Smooth muscle cell (in vitro differentiated cells): ENCODE measurements at regions not wholly inside any gene's neighbourhood (a gene's known extent, or its start where the extent isn't known, plus 50 kb on each side); places are given as distances from the start of the nearest gene placed in this dataset.

ENCODE experiments used
- DNase-seq: peaks from one replicate; lab custom pipeline; 2025; ENCODE audit not compliant: unreplicated experiment; lab: John Stamatoyannopoulos, UW
- H2AFZ ChIP-seq: fragments of 200-600 bp; sonication (generic); 2 replicates; pipeline ENCODE4 v1.6.0; 2016; ENCODE audit warnings: antibody characterized with exemption, low read depth, mild to moderate bottlenecking
- H3F3A ChIP-seq: fragments of 200-600 bp; sonication (generic); 2 replicates; pipeline ENCODE4 v1.6.0; 2017; ENCODE audit warnings: antibody characterized with exemption, low read depth
- H3K27ac ChIP-seq: fragments of 200-600 bp; sonication (generic); 2 replicates; pipeline ENCODE4 v1.5.1; 2016; ENCODE audit warnings: low read depth, mild to moderate bottlenecking
- H3K27me3 ChIP-seq: fragments of 200-600 bp; sonication (generic); 2 replicates; pipeline ENCODE4 v1.6.1; 2016; ENCODE audit warnings: low read depth, mild to moderate bottlenecking
- H3K36me3 ChIP-seq: fragments of 200-600 bp; sonication (generic); 2 replicates; pipeline ENCODE4 v1.5.1; 2016; ENCODE audit warnings: low read depth
- H3K4me1 ChIP-seq: fragments of 200-600 bp; sonication (generic); 2 replicates; pipeline ENCODE4 v1.5.1; 2016; ENCODE audit warnings: low read depth
- H3K4me2 ChIP-seq: fragments of 200-600 bp; sonication (generic); 2 replicates; pipeline ENCODE4 v1.6.0; 2016; ENCODE audit warnings: mild to moderate bottlenecking
- H3K4me3 ChIP-seq: fragments of 200-600 bp; sonication (generic); 2 replicates; pipeline ENCODE4 v1.5.1; 2016; ENCODE audit warnings: mild to moderate bottlenecking
- H3K79me2 ChIP-seq: fragments of 200-600 bp; sonication (generic); 2 replicates; pipeline ENCODE4 v1.6.0; 2016; ENCODE audit warnings: low read depth, mild to moderate bottlenecking
- H3K9ac ChIP-seq: fragments of 200-600 bp; sonication (generic); 2 replicates; pipeline ENCODE4 v1.6.0; 2016; ENCODE audit warnings: low read depth
- H3K9me3 ChIP-seq: fragments of 200-600 bp; sonication (generic); replicated peaks from 2 replicates; pipeline ENCODE4 v1.5.1; 2016; ENCODE audit warnings: low read depth
- H4K20me1 ChIP-seq: fragments of 200-600 bp; sonication (generic); 2 replicates; pipeline ENCODE4 v1.6.0; 2016; ENCODE audit warnings: low read depth
- WGBS: methylation state at CpG from one replicate; pipeline ENCODE4 v1.1.7; 2016; ENCODE audit warnings: low lambda C conversion rate; 5-methylcytosine and 5-hydroxymethylcytosine counted together
- TF ChIP-seq, protein P1 (sequence below): fragments of 200-600 bp; sonication (generic); IDR thresholded peaks from 2 replicates; pipeline ENCODE4 v1.5.1; 2017; ENCODE audit warnings: borderline replicate concordance, mild to moderate bottlenecking, antibody characterized with exemption; ENCODE audit not compliant: insufficient read depth, poor library complexity, severe bottlenecking

DNA sequence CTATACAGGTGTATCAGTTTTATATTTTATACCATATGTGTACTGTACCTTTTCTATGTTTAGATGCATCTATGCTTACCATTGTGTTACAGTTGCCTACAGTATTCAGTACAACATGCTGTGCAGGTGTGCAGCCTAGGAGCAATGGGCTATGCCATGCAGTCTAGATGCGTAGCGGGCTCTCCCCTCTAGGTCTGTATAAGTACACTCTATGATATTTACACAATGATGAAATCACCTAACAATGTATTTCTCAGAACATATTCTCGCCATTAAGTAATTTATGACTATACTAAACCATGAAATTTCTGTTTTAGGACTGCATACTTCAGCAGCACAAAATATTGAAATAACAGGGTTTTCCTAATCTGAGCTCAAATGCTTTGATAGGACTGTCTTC lies 179.6 kb downstream of the RFC3 start:
- H3K4me3 ChIP-seq = no peak overlapping the region
- H3K27me3 ChIP-seq = no peaks in the 10 kb centered on the region
- no peak overlapping the region for H3K9ac ChIP-seq
- H2AFZ ChIP-seq = no peak overlapping the region
- TF ChIP-seq, protein P1, sequence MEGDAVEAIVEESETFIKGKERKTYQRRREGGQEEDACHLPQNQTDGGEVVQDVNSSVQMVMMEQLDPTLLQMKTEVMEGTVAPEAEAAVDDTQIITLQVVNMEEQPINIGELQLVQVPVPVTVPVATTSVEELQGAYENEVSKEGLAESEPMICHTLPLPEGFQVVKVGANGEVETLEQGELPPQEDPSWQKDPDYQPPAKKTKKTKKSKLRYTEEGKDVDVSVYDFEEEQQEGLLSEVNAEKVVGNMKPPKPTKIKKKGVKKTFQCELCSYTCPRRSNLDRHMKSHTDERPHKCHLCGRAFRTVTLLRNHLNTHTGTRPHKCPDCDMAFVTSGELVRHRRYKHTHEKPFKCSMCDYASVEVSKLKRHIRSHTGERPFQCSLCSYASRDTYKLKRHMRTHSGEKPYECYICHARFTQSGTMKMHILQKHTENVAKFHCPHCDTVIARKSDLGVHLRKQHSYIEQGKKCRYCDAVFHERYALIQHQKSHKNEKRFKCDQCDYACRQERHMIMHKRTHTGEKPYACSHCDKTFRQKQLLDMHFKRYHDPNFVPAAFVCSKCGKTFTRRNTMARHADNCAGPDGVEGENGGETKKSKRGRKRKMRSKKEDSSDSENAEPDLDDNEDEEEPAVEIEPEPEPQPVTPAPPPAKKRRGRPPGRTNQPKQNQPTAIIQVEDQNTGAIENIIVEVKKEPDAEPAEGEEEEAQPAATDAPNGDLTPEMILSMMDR = no peak
- no peaks in the 10 kb centered on the region for H3K4me1 ChIP-seq
- H3K4me2 ChIP-seq = no peak overlapping the region
- no peaks in the 10 kb centered on the region for H3F3A ChIP-seq
- no peaks in the 10 kb centered on the region for H4K20me1 ChIP-seq
- no peaks in the 10 kb centered on the region for H3K9me3 ChIP-seq
- 94% methylated on average over 3 of the region's 3 CpGs for WGBS
- no peak for DNase-seq
- H3K27ac ChIP-seq = no peak overlapping the region
- no peaks in the 10 kb centered on the region for H3K79me2 ChIP-seq
- no peaks in the 10 kb centered on the region for H3K36me3 ChIP-seq

DNA sequence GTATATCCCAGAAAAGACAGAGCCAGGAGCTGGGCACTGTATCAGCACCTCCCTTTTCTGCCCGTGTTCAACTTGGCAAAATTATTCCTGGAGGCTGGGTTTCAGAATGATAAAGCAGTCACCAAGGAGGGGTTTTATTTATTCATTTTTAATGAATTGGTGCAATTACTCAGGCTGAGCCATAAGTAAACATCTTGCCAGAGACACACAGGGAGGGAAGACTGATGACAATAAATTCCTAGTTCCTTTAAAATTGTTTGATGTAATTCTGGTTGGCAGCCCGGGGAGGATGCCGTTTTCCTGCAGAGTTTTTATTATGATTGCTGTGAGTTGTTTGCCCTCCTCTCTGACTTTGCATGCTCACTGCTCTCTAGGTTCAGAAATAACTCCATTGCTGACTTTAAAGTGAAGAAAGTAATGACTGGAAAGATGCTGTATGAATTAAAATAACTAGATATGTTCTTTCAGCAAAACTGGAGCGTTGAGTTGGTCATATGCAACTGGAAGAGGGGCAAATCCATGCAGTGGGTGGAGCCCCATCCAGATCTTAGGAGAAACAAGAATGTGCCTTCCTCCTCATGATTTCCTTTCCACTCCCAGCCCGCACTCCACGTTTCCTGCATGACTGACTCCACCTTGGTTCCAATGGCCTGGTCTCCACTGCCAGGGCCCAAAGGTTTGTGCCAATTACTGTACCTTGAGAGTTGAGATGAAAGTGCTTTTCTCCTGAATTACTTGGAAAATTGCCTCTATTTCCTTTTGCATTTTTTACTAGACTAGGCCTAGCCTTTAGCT lies 182.1 kb downstream of the RFC3 start:
- WGBS = 82% methylated on average over 6 of the region's 6 CpGs

DNA sequence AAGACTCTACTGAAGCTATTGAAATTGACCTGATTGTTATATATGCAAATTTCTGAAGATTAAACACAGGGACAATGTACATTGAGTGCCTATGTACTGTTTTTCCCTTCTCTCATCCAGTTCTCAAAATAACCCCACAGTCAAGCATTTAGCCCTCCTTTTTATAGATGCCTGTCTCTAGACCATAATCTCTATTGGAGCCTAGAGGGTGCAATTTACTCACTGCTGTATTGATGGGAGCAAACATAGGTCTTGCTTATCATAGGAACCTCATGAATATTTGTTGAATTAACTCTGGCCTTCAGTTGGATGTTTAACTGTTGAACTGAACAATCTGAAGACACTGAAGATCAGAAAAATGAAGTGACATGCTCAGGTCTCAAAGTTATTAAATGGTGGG lies 183.0 kb downstream of the RFC3 start:
- no peaks in the 10 kb centered on the region for H4K20me1 ChIP-seq
- no peak overlapping the region for H3K9ac ChIP-seq
- TF ChIP-seq, protein P1 = no peak
- no peaks in the 10 kb centered on the region for H3K9me3 ChIP-seq
- no peaks in the 10 kb centered on the region for H3K4me1 ChIP-seq
- DNase-seq = no peak
- H3K36me3 ChIP-seq = no peaks in the 10 kb centered on the region
- H3K27ac ChIP-seq = no peak overlapping the region
- H3K4me2 ChIP-seq = no peak overlapping the region
- no peaks in the 10 kb centered on the region for H3K27me3 ChIP-seq
- H3K4me3 ChIP-seq = no peak overlapping the region
- no peaks in the 10 kb centered on the region for H3F3A ChIP-seq
- H2AFZ ChIP-seq = no peak overlapping the region
- no peaks in the 10 kb centered on the region for H3K79me2 ChIP-seq

More for the DNA sequence above, 182.1 kb downstream of the RFC3 start:
- H3K27me3 ChIP-seq = no peaks in the 10 kb centered on the region
- no peaks in the 10 kb centered on the region for H3K36me3 ChIP-seq
- no peaks in the 10 kb centered on the region for H3K79me2 ChIP-seq
- H3K4me1 ChIP-seq = no peaks in the 10 kb centered on the region
- H3K4me3 ChIP-seq = no peak overlapping the region
- no peak for DNase-seq
- no peak overlapping the region for H2AFZ ChIP-seq
- no peaks in the 10 kb centered on the region for H3F3A ChIP-seq
- TF ChIP-seq, protein P1 = no peak
- H3K9ac ChIP-seq = no peak overlapping the region
- H3K27ac ChIP-seq = no peak overlapping the region
- H3K4me2 ChIP-seq = no peak overlapping the region
- no peaks in the 10 kb centered on the region for H4K20me1 ChIP-seq
- no peaks in the 10 kb centered on the region for H3K9me3 ChIP-seq

DNA sequence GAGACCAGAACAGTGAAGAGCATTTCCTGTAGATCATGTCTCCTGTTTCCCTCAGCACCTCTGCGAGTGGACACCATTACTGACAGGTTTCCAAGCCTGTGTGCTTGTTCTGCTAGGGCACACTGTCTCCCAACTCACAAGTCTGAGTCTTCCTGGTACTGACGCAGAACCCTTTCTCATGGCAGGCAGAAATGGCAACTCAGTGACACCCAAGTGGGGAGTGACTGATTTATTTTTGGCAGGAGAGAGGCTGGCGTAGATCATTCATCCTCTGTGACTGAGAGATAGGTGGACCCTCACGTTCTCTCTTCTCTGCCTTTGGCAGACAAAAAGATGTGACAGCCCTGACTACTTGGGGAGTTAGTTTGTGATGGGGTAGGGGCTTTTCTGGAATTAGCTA lies 183.4 kb downstream of the RFC3 start:
- H3K4me1 ChIP-seq = no peaks in the 10 kb centered on the region
- no peaks in the 10 kb centered on the region for H4K20me1 ChIP-seq
- TF ChIP-seq, protein P1 = no peak
- no peaks in the 10 kb centered on the region for H3F3A ChIP-seq
- no peaks in the 10 kb centered on the region for H3K9me3 ChIP-seq
- no peaks in the 10 kb centered on the region for H3K27me3 ChIP-seq
- WGBS = 90% methylated on average over 4 of the region's 4 CpGs
- no peak overlapping the region for H3K4me3 ChIP-seq
- H3K27ac ChIP-seq = no peak overlapping the region
- DNase-seq = no peak
- H3K9ac ChIP-seq = no peak overlapping the region
- H2AFZ ChIP-seq = no peak overlapping the region
- H3K79me2 ChIP-seq = no peaks in the 10 kb centered on the region
- H3K4me2 ChIP-seq = no peak overlapping the region
- no peaks in the 10 kb centered on the region for H3K36me3 ChIP-seq
